Endothelial cell of hepatic sinusoid (primary cell): ENCODE measurements at regions not wholly inside any gene's neighbourhood (a gene's known extent, or its start where the extent isn't known, plus 50 kb on each side); places are given as distances from the start of the nearest gene placed in this dataset.
"Not testable (repeated sequence)": the region's sequence is repeated elsewhere in the genome, so short reads cannot be mapped to it uniquely, and the experiment has no call there.

Source experiments
- in situ Hi-C: cut with HindIII; loops from 2 replicates; pipeline ENCODE4 v1.10.0; 2017; ENCODE audit warnings: low sequenced_read_pairs

GRCh38 chr9:129547063-129547462, 73.8 kb downstream of the C9orf50 start:
- in situ Hi-C loops = loop anchor here (5.0 to 10.0 kb wide), 3 partner anchors 35 to 228 kb away; no protein-coding TSS in a partner anchor

- in situ Hi-C loops = loop anchor here (5.0 to 10.0 kb wide), 3 partner anchors 34 to 229 kb away; no protein-coding TSS in a partner anchor
Measured at GRCh38 chr9:129545876-129546275, 75.0 kb downstream of the C9orf50 start.

DNA sequence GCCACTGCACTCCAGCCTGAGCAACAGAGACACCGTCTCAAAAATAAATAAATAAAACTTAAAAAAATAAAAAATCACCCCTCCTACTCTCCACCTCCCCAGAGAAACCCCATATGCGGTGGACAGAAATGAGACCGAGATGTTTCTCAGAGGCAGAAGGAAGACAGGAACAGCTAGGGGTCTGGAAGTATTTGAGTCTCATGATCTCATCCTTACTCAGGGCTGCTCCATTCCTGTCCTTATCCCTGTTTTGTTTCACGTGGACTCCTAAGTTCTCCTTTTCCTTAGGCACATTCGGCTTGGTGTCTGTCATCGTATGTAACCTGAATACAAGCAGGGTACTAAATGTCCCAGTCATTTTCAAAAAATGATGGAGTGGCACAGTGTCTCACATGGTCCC, 76.1 kb downstream of the C9orf50 start:
- in situ Hi-C loops = loop anchor here (5.0 to 10.0 kb wide), 3 partner anchors 32 to 230 kb away; no protein-coding TSS in a partner anchor

DNA sequence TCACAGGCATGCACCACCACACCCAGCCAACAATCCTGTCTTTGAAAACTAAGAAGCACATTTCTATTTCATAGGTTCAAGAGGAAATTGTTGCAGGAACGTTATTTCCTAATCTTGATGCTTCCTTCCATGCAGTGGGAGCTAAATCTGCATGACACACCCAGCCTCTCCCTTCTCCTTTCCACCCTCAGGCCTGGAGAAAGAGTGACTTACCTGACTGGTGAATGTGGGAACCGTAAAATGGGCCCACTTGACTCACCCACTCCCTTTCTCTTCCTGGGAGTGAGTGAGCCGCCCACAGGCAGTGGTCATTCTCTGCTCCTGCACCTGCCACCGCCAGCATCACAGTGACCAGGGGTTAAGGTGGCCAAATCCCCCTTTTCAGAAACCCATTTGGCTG, 78.2 kb downstream of the C9orf50 start:
- in situ Hi-C loops = loop anchor here (10.0 kb wide), 1 partner anchor 232 kb away; no protein-coding TSS in a partner anchor

DNA sequence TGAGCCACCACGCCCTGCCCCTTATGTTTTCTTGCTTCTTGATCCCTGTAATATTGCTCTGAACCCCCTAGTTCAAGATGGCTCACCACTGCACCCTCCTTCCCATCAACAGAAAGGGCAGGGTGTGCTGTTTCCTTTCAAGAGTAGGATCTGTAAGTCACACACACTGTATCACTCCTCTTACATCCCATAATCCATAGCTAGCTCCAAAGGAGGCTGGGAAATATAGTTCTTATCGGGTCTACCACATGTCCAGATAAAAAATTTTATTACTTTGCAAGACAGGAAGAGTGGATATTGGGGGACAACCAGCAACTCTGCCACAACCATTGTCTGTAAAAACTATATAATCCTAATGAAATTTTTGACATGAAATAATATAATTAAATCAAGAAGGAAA, 79.6 kb downstream of the C9orf50 start:
- in situ Hi-C loops = loop anchor here (10.0 kb wide), 1 partner anchor 234 kb away; no protein-coding TSS in a partner anchor

DNA sequence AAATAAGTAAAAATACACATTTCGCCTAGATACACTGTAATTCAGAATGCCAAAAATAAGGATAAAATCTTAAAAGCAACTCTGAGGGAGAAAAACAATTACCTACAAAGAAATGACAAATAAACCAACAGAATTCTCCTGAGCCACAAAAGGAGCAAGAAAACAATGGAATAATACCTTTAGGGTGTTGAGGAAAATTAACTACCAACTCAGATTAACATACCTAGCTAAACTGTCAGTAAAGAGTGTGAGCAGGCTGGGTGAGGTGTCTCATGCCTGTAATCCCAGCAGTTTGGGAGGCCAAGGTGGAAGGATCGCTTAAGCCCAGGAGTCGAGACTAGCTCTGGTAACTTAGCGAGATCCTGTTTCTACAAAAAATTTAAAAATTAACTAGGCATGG, 81.5 kb downstream of the C9orf50 start:
- in situ Hi-C loops = no loop called here

GRCh38 chr9:129531860-129532402, 89.0 kb downstream of the C9orf50 start:
- in situ Hi-C loops = not testable (repeated sequence)

GRCh38 chr9:129527955-129528354, 92.9 kb downstream of the C9orf50 start:
- in situ Hi-C loops = not testable (repeated sequence)

DNA sequence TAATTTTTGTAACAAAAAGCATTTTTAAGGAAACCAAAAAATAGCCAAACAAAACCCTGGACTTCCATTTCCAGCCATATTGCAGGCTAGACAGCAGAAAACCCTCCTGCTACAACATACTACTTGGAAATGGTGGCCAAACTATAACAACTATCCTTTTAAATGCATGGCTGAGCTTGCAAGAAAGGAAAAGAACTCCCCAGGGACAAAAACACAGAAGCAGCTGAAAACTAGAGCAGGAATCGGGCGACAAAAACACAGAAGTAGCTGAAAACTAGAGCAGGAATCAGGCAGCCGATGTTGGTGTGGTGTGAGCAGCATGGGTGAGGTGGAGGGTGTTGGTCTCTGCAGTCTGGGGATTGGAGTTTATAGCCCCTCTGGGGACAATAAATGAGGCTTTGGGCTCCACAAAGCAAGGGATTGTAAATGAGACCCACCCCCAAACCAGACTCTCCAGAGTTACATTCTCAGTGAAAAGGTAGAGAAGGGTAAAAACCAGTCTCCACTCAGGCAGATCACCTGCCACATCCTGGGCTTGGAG, 95.2 kb downstream of the C9orf50 start:
- in situ Hi-C loops = no loop called here

DNA sequence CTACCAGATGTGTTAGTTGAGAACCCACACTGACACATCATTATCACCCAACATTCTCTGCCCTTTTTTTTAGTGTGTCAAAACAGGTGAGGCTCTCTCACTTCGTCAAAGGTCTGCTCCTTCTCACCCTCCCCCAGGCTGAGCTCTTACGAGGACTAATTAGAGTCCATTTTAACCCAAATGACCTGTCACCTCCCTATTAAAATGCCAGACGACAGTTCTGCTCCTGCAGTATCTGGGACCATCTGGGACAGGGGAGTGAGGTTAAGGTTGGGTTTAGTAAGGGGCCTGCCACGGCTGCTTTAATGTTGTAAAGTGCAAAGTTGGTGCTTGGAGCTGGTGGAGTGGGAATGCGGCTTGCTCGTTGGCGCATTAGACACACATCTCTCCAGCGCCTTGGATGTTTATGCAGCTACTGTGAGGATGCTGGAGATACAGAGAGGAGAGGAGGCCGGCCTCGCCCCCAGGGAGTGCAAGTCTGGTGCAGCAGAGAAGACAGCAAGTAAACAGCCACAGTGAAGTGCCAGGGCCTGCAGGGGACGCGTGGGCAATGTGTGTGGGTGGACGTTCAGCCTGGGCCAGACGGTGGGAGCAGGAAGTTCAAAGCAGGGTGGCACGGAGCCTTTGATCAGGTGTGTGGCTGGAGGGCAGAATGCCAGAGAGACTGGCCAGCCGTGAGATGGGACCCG, 96.2 kb downstream of the C9orf50 start:
- in situ Hi-C loops = no loop called here

DNA sequence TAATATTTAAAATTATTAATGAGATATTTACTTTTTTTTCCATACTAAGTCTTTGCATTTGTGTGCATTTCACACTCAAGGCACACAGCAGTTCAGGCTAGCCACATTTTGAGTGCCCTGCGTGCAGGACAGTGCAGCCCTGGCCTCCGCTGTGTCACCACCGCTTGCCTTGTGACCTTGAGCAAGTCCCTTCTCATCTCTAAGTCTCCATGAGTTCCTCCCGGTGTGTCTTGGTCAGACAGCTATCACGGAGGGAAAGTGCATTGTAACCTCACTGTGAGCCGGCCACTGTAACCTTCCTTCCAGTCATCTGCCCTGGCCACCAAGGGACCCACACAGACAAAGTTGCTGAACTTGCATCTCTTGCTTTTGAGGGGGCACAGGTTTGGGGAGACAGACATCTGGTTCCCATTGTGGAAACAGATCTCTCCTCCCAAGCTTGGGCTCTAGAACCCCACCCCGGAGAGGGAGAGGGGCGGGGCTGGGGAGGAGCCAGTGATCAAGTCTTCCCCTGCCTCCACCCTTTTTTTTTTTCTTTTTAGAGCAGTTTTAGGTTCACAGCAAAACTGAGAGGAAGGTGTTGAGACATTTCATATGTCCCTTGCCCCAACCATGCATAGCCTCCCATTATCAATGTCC, 96.8 kb downstream of the C9orf50 start:
- in situ Hi-C loops = no loop called here

GRCh38 chr9:129522351-129522750, 98.5 kb downstream of the C9orf50 start:
- in situ Hi-C loops = no loop called here

GRCh38 chr9:129520082-129520481, 100.8 kb downstream of the C9orf50 start:
- in situ Hi-C loops = no loop called here

DNA sequence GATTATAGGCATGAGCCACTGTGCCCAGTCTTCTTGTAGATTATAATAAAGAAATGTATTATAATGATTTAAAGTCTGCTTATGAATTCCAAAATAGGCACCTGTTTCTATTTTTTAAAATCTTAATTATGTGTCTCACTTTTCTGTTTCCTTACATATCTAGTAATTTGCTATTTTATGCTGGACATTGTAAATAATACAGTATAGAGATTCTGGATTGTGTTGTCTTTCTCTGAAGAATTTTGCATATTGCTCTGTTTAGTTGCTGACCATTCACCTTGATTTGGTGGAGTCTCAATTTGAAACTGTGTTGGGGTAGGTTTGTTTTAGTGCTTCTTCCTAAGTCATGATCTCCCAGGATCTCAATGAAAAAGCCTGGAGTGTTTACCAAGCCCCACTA, 102.8 kb downstream of the C9orf50 start:
- in situ Hi-C loops = no loop called here

GRCh38 chr9:129517006-129517405, 103.9 kb downstream of the C9orf50 start:
- in situ Hi-C loops = no loop called here

GRCh38 chr9:129514891-129515290, 106.0 kb downstream of the C9orf50 start:
- in situ Hi-C loops = loop anchor here (5.0 kb wide), 1 partner anchor 32 kb away; no protein-coding TSS in a partner anchor

DNA sequence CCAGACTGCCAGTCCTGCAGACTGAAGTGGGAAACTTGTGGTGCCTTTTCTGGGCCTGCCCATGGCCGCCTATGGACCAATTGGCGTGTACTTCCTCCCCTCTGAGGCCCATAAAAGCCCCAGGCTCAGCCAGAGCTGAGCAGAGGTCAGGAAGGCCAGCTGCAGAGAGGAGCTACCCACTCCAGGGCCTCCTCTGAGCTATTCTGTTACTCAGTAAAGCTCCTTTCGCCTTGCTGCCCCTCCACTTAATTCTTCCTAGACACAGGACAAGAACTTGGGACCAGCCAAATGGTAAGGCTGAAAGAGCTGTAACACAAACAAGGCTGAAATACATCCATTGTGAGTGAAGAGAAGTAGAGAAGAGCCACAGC, 106.4 kb downstream of the C9orf50 start:
- in situ Hi-C loops = loop anchor here (5.0 kb wide), 1 partner anchor 33 kb away; no protein-coding TSS in a partner anchor

GRCh38 chr9:129513856-129514496, 106.9 kb downstream of the C9orf50 start:
- in situ Hi-C loops = loop anchor here (5.0 kb wide), 1 partner anchor 33 kb away; no protein-coding TSS in a partner anchor

DNA sequence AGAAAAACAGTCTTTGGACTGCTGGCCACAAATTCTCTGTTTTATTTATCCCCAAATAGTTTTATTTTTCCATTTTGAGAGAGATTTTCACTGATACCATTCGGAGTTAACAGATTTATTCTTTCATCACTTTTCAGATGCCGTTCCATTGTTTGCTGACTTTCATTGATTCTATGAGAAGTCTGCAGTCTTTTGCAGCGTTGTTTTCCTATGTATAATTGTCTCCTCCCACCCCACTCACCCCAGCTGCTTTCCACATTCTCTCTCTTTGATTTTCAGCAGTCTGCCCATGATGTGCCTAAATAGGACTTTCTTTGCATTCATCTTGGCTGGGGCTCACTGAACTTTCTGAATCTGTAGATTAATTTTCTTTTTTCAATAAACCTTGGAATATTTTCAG, 107.6 kb downstream of the C9orf50 start:
- in situ Hi-C loops = loop anchor here (5.0 kb wide), 1 partner anchor 34 kb away; no protein-coding TSS in a partner anchor

DNA sequence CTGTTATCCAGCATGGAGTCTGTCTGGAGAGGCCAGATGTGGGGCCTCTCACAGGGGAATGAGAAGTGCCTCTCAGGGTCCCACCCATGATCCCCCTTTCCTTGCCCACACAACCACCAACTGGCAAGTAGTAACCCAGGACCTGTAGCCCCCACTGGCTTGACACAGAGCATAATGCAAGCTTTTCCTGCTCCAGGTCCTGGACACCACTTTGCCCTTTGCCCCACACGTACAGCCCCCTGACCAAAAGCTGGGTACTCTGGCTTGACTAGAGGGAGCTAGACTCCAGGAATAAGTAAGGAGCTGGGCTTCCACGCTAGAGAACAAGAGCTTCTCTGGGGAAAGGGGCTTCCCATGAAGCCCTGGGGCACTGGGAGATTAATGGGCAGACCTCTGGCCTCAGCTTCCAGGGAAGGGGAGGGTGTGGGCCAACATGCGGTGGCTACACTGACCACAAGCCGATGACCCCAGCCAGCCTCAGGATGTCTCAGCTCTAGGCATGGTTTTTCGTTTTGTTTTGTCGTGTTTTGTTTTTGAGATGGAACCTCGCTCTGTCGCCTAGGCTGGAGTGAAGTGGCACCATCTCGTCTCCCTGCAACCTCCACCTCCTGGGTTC, 109.5 kb downstream of the C9orf50 start:
- in situ Hi-C loops = loop anchor here (5.0 kb wide), 1 partner anchor 36 kb away; no protein-coding TSS in a partner anchor
